ENCODE measurements at regions not wholly inside any gene's neighbourhood (a gene's known extent, or its start where the extent isn't known, plus 50 kb on each side); places are given as distances from the start of the nearest gene placed in this dataset.

DNA sequence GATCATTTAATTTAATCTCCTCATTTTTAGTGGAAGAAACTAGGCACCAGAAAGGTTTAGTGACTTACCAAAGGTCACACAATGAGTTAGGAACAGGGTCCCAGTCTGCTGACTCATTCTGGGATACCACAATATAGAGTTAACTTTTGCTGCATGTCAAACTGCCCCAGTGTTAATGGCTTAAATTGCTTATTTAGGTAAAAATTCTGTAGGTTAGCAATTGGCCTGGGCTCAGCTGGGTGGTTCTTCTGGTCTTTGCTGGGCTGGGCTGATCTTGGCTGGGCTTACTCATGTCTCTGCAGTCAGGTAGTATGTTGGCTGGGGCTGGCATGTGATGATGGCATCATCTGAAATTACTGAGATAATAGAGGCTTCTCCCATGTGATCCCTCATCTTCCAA is 111.6 kb downstream of the EMX2 start:
- Histone ChIP-seq H3K27ac (no peak overlapping the region), H3K9me3 (peaks cover 0 to 3% of the 10 kb centered on the region in 2 donors), H3K4me3 (no peak overlapping the region), H3K4me1 (ENCODE audit: insufficient read depth) (no peaks in the 10 kb centered on the region), H3K36me3 (no peaks in the 10 kb centered on the region), H3K27me3 (no peaks in the 10 kb centered on the region)
- no peak for DNase-seq
- intact Hi-C loops (cut with DNase I): no loop called here
- TF ChIP-seq EP300 (IDR thresholded peaks at IDR 0.05) (no peak), POLR2A (IDR thresholded peaks at IDR 0.05) (no peak)
- TF ChIP-seq, protein P1, sequence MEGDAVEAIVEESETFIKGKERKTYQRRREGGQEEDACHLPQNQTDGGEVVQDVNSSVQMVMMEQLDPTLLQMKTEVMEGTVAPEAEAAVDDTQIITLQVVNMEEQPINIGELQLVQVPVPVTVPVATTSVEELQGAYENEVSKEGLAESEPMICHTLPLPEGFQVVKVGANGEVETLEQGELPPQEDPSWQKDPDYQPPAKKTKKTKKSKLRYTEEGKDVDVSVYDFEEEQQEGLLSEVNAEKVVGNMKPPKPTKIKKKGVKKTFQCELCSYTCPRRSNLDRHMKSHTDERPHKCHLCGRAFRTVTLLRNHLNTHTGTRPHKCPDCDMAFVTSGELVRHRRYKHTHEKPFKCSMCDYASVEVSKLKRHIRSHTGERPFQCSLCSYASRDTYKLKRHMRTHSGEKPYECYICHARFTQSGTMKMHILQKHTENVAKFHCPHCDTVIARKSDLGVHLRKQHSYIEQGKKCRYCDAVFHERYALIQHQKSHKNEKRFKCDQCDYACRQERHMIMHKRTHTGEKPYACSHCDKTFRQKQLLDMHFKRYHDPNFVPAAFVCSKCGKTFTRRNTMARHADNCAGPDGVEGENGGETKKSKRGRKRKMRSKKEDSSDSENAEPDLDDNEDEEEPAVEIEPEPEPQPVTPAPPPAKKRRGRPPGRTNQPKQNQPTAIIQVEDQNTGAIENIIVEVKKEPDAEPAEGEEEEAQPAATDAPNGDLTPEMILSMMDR (IDR thresholded peaks at IDR 0.05): no peak

DNA sequence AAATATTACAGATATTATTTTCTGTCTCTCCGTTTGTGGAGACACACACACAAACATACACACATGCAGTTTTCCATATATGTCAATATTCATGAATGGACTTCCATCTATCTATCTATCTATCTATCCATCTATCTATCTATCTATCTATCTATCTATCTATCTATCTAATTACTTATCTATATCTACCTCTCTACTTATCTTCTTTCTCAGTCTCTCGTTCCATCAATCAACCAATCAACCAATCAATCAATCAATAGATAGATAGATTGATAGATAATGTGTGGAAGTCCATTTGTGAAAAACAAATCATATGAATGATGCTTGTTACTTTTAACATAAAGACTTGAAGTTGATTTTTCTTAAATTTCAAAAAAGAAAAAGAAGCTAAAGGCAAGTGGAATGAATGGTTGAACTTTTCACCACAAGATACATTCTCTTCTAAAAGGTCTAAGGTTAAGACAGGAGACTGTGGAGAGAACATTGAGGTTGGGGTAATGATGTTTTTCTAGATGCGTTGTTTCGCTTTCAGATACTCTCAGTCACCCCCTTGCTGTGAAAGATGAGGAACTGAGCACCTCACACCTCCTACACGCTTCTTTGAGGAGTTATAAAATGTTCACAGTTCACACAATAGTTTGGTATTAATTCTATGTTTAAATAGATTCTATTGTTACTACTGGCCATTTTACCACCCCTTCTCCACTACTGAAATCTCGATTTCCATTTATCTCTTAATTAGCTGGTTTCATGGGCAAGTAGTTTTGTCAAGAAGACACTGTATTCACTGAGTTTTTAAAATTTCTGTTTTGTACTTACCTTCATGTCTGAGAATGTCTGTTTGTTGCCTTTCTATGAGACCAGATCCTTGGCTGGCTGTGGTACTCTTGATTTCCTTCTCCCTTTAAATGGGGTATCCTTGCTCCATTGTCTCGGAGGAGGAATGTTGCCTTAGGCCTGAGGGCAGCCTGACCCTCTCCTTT is 114.1 kb downstream of the EMX2 start:
- Histone ChIP-seq H3K4me3 (no peak overlapping the region), H3K27me3 (no peaks in the 10 kb centered on the region), H3K9me3 (peaks cover 0 to 3% of the 10 kb centered on the region in 2 donors), H3K36me3 (no peaks in the 10 kb centered on the region), H3K27ac (no peak overlapping the region), H3K4me1 (ENCODE audit: insufficient read depth) (no peaks in the 10 kb centered on the region)
- intact Hi-C loops (cut with DNase I): no loop called here
- DNase-seq: no peak
- TF ChIP-seq, protein P1 (IDR thresholded peaks at IDR 0.05): no peak
- TF ChIP-seq EP300 (IDR thresholded peaks at IDR 0.05) (no peak), POLR2A (IDR thresholded peaks at IDR 0.05) (no peak)
- 86 to 88% (median 87%) methylated on average over 7 of the region's 7 CpGs for WGBS, 3 donors

DNA sequence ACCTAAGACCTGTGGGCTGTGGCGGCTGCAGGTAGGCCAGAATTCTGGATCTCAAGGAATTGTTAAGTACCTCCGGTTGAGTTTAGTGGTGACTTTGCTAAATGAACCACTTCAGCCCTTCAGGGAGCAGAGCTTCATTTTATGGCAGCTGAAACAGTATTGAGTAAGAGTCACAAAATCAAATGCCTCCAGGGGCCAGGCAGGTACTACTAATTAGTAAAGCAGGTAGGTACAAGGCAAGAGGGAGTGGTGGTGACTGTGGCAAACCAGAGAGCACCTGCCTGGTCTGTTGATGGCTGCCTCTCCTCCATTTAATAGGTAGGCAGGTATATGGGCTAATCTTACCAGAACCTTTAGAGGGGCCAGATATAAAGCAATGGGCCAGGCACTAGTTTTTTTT is 118.8 kb downstream of the EMX2 start:
- WGBS, 3 donors: 93 to 97% (median 95%) methylated on average over 2 of the region's 2 CpGs

DNA sequence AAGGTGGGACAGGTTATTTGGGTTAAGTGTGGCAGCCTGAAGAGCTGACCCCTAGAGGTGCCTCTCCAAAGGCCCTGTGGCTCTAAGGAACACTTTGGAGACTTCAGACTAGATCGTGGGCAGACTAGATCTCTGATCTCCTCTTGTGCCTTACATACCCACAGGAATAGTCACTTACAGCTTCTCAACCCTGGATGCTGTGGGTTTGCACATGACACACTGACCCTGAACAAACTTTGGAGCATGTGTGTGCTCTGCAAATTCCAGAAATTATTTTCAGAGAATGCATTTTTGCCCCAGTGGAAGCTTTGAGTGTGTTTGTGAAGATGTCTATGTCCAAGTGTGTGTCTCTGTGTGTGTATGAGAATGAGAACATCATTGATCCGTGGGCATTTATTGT is 119.6 kb downstream of the EMX2 start:
- WGBS, 3 donors: 75 to 82% (median 78%) methylated on average over 2 of the region's 2 CpGs
- TF ChIP-seq, protein P1 (IDR thresholded peaks at IDR 0.05): no peak
- TF ChIP-seq POLR2A (IDR thresholded peaks at IDR 0.05) (no peak), EP300 (IDR thresholded peaks at IDR 0.05) (no peak)
- no peaks in the 10 kb centered on the region for H3K9me3 ChIP-seq
- no peak overlapping the region for H3K4me3 ChIP-seq
- no peaks in the 10 kb centered on the region for H3K36me3 ChIP-seq
- H3K27me3 ChIP-seq: no peaks in the 10 kb centered on the region
- intact Hi-C loops (cut with DNase I): no loop called here
- no peak overlapping the region for H3K27ac ChIP-seq
- no peaks in the 10 kb centered on the region for H3K4me1 ChIP-seq (ENCODE audit: insufficient read depth)
- no peak for DNase-seq

More for the DNA sequence above, 118.8 kb downstream of the EMX2 start:
- no peaks in the 10 kb centered on the region for H3K4me1 ChIP-seq (ENCODE audit: insufficient read depth)
- H3K36me3 ChIP-seq: no peaks in the 10 kb centered on the region
- H3K27me3 ChIP-seq: no peaks in the 10 kb centered on the region
- no peak overlapping the region for H3K27ac ChIP-seq
- TF ChIP-seq POLR2A (IDR thresholded peaks at IDR 0.05) (no peak), EP300 (IDR thresholded peaks at IDR 0.05) (no peak)
- TF ChIP-seq, protein P1 (IDR thresholded peaks at IDR 0.05): no peak
- no peak for DNase-seq
- intact Hi-C loops (cut with DNase I): no loop called here
- H3K9me3 ChIP-seq: no peaks in the 10 kb centered on the region
- no peak overlapping the region for H3K4me3 ChIP-seq
